NCI-H187 (cell line): ENCODE measurements at regions not wholly inside any gene's neighbourhood (a gene's known extent, or its start where the extent isn't known, plus 50 kb on each side); places are given as distances from the start of the nearest gene placed in this dataset.
"Not testable (repeated sequence)": the region's sequence is repeated elsewhere in the genome, so short reads cannot be mapped to it uniquely, and the experiment has no call there.

Experiments used
- DNase-seq, 2 experiments: peaks; one replicate each; lab custom pipeline; 2025; lab: John Stamatoyannopoulos, UW

GRCh38 chr10:8379906-8380832 lies 325.7 kb downstream of the GATA3 start:
- no peak for DNase-seq

- DNase-seq: no peak
These were observed 326.5 kb downstream of the GATA3 start for GRCh38 chr10:8380833-8381496.

- no peak for DNase-seq
These were observed 332.3 kb downstream of the GATA3 start for GRCh38 chr10:8386781-8387180.

- no peak for DNase-seq
These were observed 335.1 kb downstream of the GATA3 start for GRCh38 chr10:8389630-8390029.

- DNase-seq: no peak
These were observed 337.7 kb downstream of the GATA3 start for GRCh38 chr10:8392216-8392615.

- no peak for DNase-seq
These were observed 339.0 kb downstream of the GATA3 start for GRCh38 chr10:8393531-8393930.

- no peak for DNase-seq
These were observed 342.2 kb downstream of the GATA3 start for GRCh38 chr10:8396675-8397074.

- DNase-seq: no peak
These were observed 344.3 kb downstream of the GATA3 start for GRCh38 chr10:8398771-8399170.

GRCh38 chr10:8400151-8400550 lies 345.7 kb downstream of the GATA3 start:
- no peak for DNase-seq

- no peak for DNase-seq
These were observed 346.4 kb downstream of the GATA3 start for GRCh38 chr10:8400892-8401291.

GRCh38 chr10:8401531-8401930 lies 347.0 kb downstream of the GATA3 start:
- DNase-seq: no peak

GRCh38 chr10:8402576-8402975 lies 348.1 kb downstream of the GATA3 start:
- no peak for DNase-seq

GRCh38 chr10:8403711-8404371 lies 349.4 kb downstream of the GATA3 start:
- DNase-seq: no peak

- no peak for DNase-seq
These were observed 350.2 kb downstream of the GATA3 start for GRCh38 chr10:8404721-8405120.

GRCh38 chr10:8405596-8405995 lies 351.1 kb downstream of the GATA3 start:
- DNase-seq: no peak

- no peak for DNase-seq
These were observed 353.1 kb downstream of the GATA3 start for GRCh38 chr10:8407501-8408021.

GRCh38 chr10:8410506-8410905 lies 356.0 kb downstream of the GATA3 start:
- no peak for DNase-seq

- no peak for DNase-seq
These were observed 358.1 kb downstream of the GATA3 start for GRCh38 chr10:8412541-8412940.

GRCh38 chr10:8415029-8415428 lies 360.5 kb downstream of the GATA3 start:
- DNase-seq: not testable (repeated sequence)

- no peak for DNase-seq
These were observed 361.8 kb downstream of the GATA3 start for GRCh38 chr10:8416192-8416701.

GRCh38 chr10:8416760-8417159 lies 362.3 kb downstream of the GATA3 start:
- DNase-seq: no peak

GRCh38 chr10:8417631-8418030 lies 363.1 kb downstream of the GATA3 start:
- DNase-seq: no peak
